Hippocampal formation (tissue), 2 donors: ENCODE measurements at regions not wholly inside any gene's neighbourhood (a gene's known extent, or its start where the extent isn't known, plus 50 kb on each side); places are given as distances from the start of the nearest gene placed in this dataset.

Experiments
- DNase-seq, 2 donors: peaks; one replicate each; lab custom pipeline; 2025; lab: John Stamatoyannopoulos, UW

GRCh38 chr6:66435321-66435720 lies 728.3 kb upstream of the EYS start:
- no peak for DNase-seq

- no peak for DNase-seq
These were observed 722.2 kb upstream of the EYS start for GRCh38 chr6:66429210-66429609.

GRCh38 chr6:66423047-66423446 lies 716.0 kb upstream of the EYS start:
- DNase-seq = no peak

GRCh38 chr6:66421570-66421969 lies 714.5 kb upstream of the EYS start:
- no peak for DNase-seq

GRCh38 chr6:66418906-66419305 lies 711.9 kb upstream of the EYS start:
- DNase-seq = no peak

GRCh38 chr6:66403966-66404365 lies 696.9 kb upstream of the EYS start:
- no peak for DNase-seq

GRCh38 chr6:66402873-66403272 lies 695.8 kb upstream of the EYS start:
- no peak for DNase-seq

GRCh38 chr6:66396549-66396948 lies 689.5 kb upstream of the EYS start:
- no peak for DNase-seq

- DNase-seq = no peak
These were observed 689.1 kb upstream of the EYS start for GRCh38 chr6:66396145-66396544.

GRCh38 chr6:66390393-66390792 lies 683.4 kb upstream of the EYS start:
- DNase-seq = no peak

GRCh38 chr6:66376001-66376400 lies 669.0 kb upstream of the EYS start:
- no peak for DNase-seq

GRCh38 chr6:66369407-66369806 lies 662.4 kb upstream of the EYS start:
- no peak for DNase-seq

- no peak for DNase-seq
These were observed 655.9 kb upstream of the EYS start for GRCh38 chr6:66362888-66363287.

- no peak for DNase-seq
These were observed 654.9 kb upstream of the EYS start for GRCh38 chr6:66361886-66362285.

GRCh38 chr6:66357781-66358180 lies 650.8 kb upstream of the EYS start:
- DNase-seq = no peak

- DNase-seq = no peak
These were observed 648.4 kb upstream of the EYS start for GRCh38 chr6:66355471-66355870.

GRCh38 chr6:66344796-66345195 lies 637.8 kb upstream of the EYS start:
- DNase-seq = no peak

- no peak for DNase-seq
These were observed 633.7 kb upstream of the EYS start for GRCh38 chr6:66340736-66341135.

GRCh38 chr6:66336176-66336575 lies 629.1 kb upstream of the EYS start:
- DNase-seq = no peak

GRCh38 chr6:66328200-66328599 lies 621.2 kb upstream of the EYS start:
- DNase-seq = no peak

GRCh38 chr6:66326228-66326627 lies 619.2 kb upstream of the EYS start:
- no peak for DNase-seq

- no peak for DNase-seq
These were observed 614.0 kb upstream of the EYS start for GRCh38 chr6:66321017-66321416.

GRCh38 chr6:66307490-66307889 lies 600.5 kb upstream of the EYS start:
- DNase-seq = no peak

- no peak for DNase-seq
These were observed 584.9 kb upstream of the EYS start for GRCh38 chr6:66291905-66292304.

- DNase-seq = no peak
These were observed 582.9 kb upstream of the EYS start for GRCh38 chr6:66289889-66290288.
